Stimulated activated CD8-positive, alpha-beta memory T cell treated with anti-CD3 and anti-CD28 coated beads, Interleukin-15, amount 100 ng/mL, for 1 hour (primary cell): ENCODE measurements at regions not wholly inside any gene's neighbourhood (a gene's known extent, or its start where the extent isn't known, plus 50 kb on each side); places are given as distances from the start of the nearest gene placed in this dataset.
A peak's percentile ranks its signal among the peaks of the same experiment; 100 is the strongest.

ENCODE experiments used
- DNase-seq: peaks from one replicate; pipeline ENCODE4 v3.0.0-alpha.2; 2020; ENCODE audit warnings: low read depth

DNA sequence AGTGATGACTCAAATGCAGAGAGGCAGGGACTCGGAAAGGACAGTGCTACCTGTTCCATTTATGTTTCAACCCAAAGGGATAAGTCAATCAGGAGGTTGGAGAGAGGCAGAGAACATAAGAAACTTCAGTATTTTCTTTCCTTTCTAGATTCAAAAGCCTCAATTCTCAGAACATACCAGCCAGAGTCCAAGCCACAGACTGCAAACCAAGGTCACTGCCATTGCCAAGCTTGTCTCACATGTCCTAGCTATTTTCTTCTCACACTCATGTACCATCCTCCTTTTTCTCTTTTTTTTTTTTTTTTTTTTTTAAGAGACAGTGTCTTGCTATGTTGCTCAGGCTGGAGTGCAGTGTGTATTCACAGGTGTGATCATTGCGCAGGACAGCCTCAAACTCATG is 111.7 kb upstream of the AKIP1 start:
- DNase-seq = no peak

DNA sequence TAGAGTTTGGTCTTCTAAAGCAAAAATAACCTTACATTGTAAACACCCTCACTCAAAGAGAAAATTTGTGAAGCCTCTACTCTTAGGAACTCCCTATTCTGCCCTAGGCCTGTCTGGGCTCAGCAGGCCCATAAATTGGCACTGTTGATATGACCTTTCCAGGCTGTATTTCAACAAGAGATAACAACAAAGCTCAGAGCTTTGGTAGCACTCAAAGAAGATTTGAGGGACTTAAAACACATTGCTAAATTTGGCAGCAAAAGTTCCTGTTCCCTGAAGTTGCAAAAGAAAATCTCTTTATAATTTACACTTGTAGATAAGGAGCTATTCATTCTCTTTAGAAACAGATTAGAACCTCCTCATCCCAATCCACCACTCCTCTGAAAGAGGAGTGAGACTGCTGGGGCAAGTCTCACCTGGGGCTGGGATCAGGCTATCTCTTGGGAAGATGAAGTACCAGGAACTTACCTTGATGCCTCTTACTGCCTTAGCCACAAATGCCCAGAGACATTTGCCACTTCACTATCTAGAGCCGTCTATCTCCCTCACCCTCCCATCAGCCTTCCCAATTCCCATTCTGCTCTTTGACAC is 110.4 kb upstream of the AKIP1 start:
- DNase-seq = no peak

DNA sequence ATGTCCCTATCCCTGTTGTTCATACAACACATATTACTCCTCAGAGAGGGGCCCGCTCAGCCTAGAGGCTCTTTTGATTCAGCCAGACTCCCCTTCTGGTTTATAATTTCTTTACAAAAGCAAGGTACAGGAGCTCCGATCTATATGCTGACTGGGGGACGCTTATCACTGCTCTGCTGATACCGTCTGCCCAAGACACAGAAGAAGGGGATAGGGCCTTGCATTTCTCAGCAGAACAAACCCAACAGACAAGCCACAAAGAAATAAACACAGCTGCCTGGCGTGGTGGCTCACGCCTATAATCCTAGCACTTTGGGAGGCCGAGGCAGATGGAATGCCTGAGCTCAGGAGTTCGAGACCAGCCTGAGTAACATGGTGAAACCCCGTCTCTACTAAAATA is 109.9 kb upstream of the AKIP1 start:
- DNase-seq = no peak

DNA sequence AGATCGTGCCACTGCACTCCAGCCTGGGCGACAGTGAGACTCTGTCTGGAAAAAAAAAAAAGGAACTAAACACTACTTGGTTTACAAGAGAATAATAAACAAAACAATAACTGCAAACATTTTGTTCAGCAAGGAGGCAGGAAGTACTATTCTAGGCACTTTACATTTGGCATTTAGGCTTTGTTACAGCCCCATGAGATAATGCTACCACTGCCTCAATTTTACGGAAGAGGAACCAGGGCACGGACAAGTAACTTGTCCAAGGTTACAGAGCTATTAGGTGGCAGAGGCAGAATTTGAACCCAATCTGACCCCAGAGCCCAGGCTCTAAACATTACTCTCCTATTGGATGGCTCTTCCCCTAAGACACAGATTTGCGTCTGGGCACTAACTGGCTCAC is 108.7 kb upstream of the AKIP1 start:
- no peak for DNase-seq

DNA sequence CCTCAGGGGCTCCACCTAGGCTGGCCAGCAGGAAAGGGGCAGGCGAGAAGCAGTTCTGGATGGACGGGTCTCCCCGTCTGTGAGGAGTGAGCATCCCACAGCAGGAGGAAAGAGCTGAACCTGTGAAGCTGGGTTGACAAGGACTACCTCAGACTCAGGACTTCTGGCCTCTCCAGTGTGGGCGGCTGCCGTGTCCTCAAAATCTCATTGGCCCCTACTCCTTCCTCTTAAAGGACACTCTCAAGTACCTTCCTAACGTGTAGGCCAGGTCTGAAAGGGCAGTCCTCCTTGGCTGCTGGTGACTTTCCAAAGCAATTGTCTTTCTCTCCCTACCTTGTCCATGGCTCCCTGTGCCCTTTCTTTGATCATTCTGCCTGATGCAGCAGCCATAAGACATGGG is 107.0 kb upstream of the AKIP1 start:
- DNase-seq = no peak

DNA sequence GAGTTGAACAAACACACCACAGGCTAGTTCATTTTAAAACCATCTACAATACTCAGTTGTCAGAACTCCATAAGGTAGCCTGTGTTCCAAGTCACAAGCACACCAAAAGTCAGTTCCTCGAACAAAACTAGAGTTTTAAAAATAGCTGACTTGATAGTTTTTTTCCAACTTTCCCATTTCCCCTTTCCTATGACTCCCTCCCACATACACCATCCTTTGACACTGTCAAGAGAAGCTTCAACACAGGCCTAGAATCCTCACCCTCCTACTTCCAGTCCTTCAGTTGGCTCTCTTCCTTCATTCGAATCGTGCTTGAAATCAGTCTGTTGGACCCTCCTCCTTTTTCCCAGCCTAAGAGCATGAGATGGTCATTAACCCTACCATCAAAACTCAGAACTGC is 105.7 kb upstream of the AKIP1 start:
- no peak for DNase-seq

DNA sequence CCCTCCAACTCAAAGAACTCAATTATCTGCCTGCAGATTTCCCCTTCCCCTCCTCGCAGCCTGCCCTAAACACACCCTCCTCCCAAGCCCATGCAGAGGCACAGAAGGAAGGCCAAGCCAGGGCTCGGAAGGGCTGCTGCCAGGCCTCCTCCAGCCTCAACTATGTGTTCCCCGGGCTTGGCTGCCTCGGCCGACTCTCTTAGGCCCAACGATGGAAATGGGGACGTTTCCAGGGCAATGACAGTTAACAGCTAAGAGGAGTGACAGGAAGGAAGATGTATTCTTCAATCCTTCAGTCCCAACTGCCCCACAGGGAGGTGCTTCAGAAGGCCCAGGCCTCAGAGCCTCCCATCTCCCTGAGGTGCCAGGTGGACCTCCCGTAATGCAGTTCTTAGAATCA is 104.0 kb upstream of the AKIP1 start:
- no peak for DNase-seq

DNA sequence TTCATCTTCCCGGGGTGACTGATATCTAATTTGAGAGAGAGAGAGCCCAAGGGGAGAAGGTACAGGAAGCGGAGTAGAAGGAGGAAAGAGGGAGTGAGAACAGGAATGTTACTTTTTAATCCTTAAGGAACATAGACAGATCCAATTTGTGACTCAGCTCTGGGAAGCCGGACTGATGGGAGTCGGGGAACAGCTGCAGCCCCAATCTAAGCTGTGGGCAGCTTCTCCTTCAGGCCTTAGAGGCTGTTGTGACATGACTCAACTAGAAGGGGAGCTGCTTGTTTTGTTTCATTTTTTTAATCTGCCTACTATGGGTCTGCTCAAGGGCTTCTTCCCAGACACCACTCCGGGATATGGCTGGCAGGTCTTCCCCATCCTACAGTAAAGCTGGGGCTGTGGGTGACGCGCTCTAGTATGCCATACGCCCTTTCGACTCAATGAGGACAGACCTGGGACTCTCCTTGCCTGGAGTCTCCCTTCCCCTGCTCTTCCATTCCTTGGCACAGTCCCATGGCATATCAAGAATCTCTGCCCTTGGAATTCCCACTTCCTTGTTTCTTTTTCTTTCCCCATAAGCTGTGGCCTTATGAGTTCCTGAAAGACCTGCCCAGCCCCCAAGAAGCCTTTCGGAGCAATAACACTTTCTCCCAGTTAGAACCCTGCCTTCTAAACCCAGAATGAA is 103.3 kb upstream of the AKIP1 start:
- no peak for DNase-seq

DNA sequence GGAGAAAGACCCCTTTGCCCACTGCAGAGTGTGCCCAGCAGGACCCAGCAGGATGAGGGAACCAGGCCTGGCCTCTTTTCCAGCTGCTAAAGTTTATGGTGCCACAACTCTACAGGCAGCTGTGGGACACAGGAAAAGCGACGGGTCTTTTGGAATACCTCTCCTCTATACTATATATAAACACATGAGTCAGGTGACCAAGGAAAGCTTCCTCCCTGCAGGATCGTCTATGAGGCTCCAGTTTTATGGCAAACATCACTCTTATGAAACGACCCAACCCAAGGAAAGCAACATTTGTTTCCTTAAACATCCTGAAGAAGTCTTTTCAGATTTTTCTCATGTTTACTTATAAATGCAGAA is 102.8 kb upstream of the AKIP1 start:
- DNase-seq = no peak

DNA sequence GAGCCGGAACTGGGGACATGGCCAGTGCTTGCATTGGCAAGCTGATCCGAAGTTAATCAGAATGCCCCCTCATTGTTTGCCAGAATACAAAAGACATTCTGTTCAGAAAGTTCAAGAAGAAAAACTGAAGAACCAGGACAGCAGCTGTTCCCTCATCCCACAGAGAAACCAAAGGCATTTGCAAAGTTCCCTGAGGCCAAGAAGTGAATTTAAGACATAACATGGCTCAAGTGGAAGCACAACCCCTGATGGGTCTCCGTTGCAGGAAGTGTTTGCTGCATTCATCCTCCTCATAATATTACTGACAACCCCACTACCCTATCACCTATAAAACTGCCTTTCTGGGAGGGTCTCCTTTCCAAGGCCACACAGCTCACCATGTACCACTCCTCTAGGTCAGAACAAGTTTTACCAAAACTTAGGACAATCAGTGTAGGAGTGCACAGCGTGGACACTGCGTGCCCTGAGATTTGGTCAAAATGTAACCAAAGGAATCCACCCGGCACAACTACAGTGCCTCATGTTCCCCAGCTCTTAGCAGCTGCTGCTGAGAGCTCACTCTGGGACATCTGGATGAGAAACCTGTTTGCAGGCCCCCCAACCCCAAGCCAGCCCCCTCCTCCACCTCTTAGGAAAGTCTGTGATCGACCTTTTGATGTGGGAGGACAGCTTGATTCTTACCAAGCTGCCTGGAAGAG is 101.6 kb upstream of the AKIP1 start:
- DNase-seq = no peak

DNA sequence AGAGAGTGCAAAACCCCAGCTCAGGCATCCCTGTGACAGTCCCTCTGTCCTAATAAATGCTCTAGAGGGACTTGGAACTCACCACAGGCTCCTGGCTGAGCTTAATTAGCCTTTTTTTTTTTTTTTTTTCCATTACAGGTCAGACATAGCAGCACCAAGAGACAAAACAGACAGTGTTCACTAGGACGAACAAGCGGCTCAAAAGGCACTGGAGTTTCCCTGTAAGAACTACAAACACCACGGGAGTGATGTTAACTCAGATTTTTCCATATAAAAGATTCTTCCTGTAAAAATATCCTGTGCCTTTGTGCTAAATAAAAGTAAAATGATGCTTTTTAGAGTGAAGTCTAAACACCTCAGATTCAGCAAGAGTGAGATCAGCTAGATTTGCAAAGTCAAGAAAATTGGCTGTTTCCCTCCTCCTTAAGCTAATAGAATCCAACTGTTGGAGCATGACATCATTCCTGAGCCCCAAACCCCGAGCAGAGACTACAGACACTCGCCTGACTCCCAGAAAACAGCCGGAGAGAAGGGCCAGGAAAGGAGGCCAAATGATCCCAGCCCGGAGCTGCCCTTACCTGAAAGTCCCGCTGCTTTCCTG is 101.0 kb upstream of the AKIP1 start:
- DNase-seq = no peak

DNA sequence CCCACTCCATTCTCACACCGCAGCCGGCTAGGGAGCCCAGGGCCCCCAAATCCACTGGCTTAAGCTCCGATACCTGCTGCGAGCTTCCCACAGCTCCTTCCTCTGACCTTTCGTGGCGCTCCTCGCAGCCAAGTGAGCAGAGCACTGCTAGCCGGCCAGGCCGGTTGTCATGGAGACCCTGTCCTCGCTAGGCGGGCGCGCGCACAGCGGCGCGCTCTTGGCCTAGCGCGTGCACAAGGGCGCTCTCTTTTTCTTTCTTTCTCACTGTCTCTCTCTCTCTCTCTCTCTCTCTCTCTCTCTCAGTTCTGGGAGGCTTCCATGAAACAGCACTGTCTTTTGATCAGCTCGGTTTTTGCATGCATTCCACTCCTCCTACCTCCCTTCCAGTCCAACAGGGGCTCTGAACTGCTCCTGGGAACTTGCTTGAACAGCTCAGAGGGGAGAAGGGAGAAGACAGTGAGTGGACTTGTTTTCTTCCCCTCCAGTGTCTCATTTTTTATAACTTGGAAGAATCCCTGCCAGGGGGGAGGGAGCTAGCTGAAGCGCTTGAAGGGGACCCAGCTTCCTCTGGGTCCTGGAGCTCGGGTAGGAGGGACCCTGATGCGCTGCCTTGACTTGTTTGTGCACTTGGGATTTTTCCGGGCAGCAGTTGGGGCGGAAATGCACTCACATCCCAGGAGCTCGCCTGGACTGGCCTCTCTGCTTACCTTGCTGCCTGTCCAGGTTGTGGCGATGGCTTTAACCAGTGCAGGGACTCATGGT is 100.3 kb upstream of the AKIP1 start:
- DNase-seq = no peak

DNA sequence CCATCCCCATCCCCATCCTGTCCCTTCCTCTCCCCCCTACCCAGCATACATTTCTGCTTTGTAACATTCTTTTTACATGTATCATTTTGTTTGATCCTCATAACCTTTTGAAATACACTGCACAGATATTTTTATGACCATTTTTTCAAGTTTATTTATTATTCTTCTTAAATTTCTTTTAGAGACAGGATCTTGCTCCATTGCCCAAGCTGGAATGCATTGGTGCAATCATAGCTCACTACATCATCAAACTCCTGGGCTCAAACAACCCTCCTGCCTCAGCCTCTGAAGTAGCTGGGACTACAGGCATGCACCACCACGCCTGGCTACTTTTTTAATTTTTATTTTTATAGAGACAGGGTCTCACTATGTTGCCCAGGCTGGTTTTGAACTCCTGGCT is 99.4 kb upstream of the AKIP1 start:
- no peak for DNase-seq

DNA sequence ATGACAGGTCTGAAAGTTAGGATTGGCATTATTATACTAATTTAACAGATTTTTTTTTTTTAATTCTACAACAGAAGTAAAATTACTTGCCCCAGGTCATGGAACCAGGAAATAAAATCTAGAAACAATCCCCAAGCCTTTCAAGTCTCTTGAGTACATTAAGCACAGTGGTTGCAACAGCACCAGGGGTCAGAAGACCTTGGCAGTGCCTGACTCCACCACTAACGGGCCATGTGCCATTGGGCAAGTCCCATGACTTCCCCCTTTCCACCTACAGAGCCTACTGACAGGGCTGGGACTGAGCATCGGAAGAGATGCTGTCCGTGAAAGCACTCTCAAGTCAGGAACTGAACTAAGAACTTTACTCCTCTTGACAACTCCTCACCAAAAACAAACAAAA is 98.6 kb upstream of the AKIP1 start:
- DNase-seq = no peak

DNA sequence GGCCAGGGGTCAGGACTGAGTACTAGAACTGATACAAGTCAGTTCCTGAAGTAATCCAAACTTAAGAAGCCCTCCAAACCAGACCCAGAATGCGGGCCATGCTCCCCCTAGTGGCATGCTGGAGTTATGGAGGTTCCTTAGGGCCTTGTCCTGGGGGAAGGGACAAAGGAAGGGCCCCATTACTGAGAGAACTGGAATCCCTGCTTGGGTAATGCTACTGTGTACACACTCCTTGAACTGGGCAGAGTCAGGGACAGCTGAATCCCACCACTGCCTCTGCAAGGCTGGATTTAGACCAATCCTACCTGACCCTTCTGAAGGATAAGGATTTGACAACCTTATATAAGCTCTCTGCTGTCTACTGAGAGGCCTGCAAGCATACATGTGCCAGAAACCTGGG is 97.3 kb upstream of the AKIP1 start:
- DNase-seq = peak; percentile 8

DNA sequence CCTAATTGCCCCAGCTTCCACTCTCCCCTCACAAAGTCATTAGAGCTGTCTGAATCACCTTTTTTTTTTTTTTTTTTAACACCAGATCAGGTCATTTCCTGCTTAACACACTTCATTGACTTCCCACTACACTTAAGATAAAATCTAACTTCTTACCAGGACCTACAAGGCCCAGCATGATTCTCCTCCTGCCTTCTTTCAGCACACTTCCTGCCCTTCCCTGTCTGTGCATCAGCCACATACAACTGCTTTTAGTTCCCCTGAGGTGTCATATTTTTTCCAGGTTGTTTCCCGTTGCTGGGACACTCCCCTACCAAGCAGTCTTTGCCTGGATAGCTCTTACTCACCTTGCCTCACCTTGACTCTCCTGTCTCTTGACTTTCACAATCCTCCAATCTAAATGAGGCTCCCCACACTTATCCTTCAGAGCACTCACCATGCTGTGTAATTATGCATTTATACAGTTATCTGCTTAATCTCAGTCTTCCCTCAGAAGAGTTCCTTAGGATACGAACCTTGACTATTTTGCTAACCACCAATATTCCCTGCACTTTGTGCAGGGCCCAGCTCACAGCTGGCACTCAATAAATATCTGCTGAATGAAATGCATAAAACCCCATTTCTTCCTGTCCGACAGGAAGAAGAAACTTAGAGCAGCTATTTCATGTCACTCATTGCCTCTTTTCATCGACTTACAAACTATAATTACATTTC is 96.6 kb upstream of the AKIP1 start:
- DNase-seq = no peak

DNA sequence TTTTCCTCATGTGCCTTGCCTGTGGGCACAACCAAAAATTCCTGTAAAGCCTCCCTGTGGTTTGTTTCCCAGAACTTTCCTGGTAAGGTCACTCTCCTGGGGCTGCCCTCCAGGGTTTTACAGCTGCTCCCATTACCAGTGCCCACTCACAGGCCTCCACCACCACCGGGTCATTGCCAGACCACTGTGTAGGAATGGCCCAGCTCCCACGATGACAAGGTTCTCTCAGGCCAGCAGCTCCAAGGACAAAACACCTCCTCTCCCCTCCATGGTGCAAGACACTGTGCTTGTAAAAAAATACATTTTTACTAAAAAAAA is 96.1 kb upstream of the AKIP1 start:
- no peak for DNase-seq

DNA sequence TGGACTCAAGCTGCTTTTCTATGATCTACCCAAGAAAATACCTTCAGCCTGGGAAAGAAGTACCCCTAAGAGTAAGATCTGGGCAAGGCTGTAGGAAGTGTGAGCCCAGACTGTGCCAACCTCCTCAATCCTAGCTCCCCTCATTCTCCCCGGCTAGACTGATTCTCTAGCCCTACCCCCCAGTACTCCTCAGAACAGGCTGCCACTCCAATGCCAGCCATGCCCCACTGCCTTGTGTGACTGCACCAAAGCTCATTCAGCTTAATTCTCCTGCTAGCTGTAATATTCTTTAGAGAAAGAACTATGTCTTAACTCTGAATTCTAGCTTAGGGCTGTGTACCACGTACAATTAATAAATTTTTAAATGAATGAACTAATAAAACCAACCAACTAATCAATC is 92.6 kb upstream of the AKIP1 start:
- no peak for DNase-seq

DNA sequence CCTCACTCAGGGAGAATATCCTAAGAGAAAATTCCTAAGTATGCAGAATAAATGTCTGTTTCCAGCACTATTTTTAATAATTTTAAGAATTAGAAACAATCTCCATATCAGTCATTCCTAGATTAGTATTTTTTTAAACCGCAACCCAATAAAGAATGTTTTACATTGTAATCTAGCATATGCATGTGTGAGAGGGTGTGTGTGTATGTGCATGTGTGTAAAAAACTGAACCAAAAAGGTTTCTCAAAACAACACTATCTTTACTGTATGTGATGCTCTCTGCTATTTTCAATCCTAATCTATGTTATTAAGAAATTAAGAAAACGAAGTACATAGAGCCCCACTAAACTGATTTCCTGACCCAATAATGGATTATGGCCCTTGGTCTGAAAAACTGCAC is 90.6 kb upstream of the AKIP1 start:
- DNase-seq = no peak

DNA sequence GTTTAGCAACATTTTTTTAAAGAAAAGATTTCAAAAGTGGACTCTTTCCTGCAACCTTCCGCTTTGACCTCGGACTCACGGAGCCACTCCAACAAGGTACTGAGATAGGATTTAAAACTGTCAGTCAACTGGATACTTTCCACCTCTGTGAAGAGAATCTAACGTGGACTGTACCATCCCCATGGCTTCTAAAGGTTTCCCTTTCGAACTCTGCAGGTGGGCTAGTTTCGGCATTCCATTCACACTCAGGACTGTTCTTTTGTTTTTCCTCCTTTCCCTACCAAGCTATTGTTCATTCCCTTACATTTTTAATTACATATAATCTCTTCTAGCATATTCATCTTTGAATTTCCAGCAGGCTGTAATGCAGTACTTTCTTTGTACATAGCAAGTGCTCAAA is 88.5 kb upstream of the AKIP1 start:
- DNase-seq = no peak

DNA sequence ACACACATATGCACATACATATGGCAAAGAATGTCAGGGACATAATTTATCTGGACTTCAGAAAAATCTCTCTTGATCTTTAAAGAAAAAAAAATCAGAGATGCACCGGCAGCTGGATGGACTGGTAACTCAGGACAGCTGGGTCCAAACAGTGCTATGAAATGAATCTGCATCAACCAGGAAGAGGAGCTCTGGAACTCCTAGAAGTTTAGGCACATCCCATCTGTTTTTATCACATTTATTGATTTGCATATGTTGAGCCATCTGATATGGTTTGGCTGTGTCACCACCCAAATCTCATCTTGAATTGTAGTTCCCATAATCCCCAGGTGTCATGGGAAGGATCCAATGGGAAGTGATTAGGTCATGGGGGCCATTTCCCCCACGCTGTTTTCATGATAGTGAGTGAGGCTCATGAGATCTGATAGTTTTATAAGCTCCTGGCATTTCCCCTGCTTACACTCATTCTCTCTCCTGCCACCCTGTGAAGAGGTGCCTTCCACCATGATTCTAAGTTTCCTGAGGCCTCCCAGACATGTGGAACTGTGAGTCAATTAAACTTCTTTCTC is 87.7 kb upstream of the AKIP1 start:
- no peak for DNase-seq
